ENCODE measurements at regions not wholly inside any gene's neighbourhood (a gene's known extent, or its start where the extent isn't known, plus 50 kb on each side); places are given as distances from the start of the nearest gene placed in this dataset.

DNA sequence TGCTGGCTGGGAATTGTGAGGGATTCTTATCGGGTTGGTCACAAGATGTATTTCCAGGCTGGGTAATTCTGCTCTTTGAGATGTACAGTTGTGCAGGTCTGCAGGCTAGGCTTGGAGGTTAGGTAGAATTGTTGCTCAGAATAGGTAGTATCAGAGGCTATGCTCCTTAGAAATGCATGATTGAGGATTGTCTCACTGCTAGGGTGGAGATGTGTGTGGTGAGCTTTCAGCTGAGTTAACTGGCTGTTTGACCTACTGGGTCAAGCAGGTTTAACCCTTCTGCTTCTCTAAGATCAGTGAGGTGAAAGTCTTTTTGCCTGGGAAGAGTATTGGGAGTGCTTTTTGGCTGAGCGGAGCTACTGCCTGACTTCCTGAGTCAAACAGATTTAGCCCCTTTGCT, 701.1 kb downstream of the UTRN start:
- no peak overlapping the region; the same call in 1 of the 2 replicates for H2BK5ac ChIP-seq (ENCODE audit: low read depth, low read length)
- H2BK20ac ChIP-seq (ENCODE audit: low read length): no peak overlapping the region
- H2AFZ ChIP-seq (ENCODE audit: low read length): no peak overlapping the region; the same call in 1 of the 2 replicates
- no peak overlapping the region for H2BK15ac ChIP-seq (ENCODE audit: low read length)
- H3K79me2 ChIP-seq (ENCODE audit: control insufficient read depth in 1 of 2, insufficient read depth in 2 of 2, low read length in 2 of 2): no peaks in the 10 kb centered on the region
- peaks cover 0 to 6% of the 10 kb centered on the region in 2 experiments; a peak in 1 of 4 replicates for H3K9me3 ChIP-seq (ENCODE audit: insufficient read depth in 2 of 2, low read depth in 1 of 2, low read length in 1 of 2)
- no peak overlapping the region for H3K56ac ChIP-seq (replicated peaks; ENCODE audit: insufficient read length, low read depth, low read length)
- no peak overlapping the region for H3K23ac ChIP-seq (ENCODE audit: insufficient read length)
- H3K18ac ChIP-seq (ENCODE audit: extremely low read depth, low read length): no peak overlapping the region
- no peaks in the 10 kb centered on the region for H3K27me3 ChIP-seq (replicated peaks in 1 of 4; ENCODE audit: control insufficient read depth in 3 of 4, extremely low read depth in 1 of 4, insufficient read depth in 3 of 4, low read length in 3 of 4)
- no peak overlapping the region for H3K27ac ChIP-seq (ENCODE audit: low read depth, low read length)
- no peaks in the 10 kb centered on the region for H4K20me1 ChIP-seq (replicated peaks in 1 of 2; ENCODE audit: control insufficient read depth in 1 of 2, insufficient read depth in 2 of 2, low read length in 2 of 2)
- no peak overlapping the region for H4K91ac ChIP-seq (replicated peaks; ENCODE audit: insufficient read length, low read length)
- DNase-seq (ENCODE audit: low read depth in 1 of 2, low spot score in 2 of 2): no peak
- no peak overlapping the region for H3K4me2 ChIP-seq (ENCODE audit: insufficient read depth in 1 of 2, low read depth in 2 of 2, low read length in 2 of 2)
- ChIA-PET POLR2A (ENCODE audit: partially characterized antibody) (no interaction called here), CTCF (ENCODE audit: partially characterized antibody) (interaction anchor here (1.6 to 2.0 kb wide), 2 partner anchors 9 to 12 kb away, joined by 7 to 8 read pairs; no protein-coding TSS in a partner anchor)
- no peak for FAIRE-seq
- no peak overlapping the region for H3K4ac ChIP-seq (replicated peaks; ENCODE audit: insufficient read length, low read depth, low read length)
- H3K14ac ChIP-seq (ENCODE audit: insufficient read length): no peak overlapping the region
- WGBS, 2 experiments (ENCODE audit: extremely low coverage in 1 of 2, insufficient coverage in 1 of 2, insufficient read length in 1 of 2, insufficient replicate concordance in 2 of 2, low coverage in 1 of 2, low lambda C conversion rate in 2 of 2, missing lambda C conversion rate in 1 of 2): 100% methylated on average over 2 of the region's 2 CpGs; no CpG with 5 or more reads in 1 of the 2 experiments
- H2BK12ac ChIP-seq (ENCODE audit: low read depth, low read length): no peak overlapping the region
- H3K79me1 ChIP-seq (ENCODE audit: low read depth, low read length): no peaks in the 10 kb centered on the region
- H3K4me1 ChIP-seq (replicated peaks in 1 of 4; ENCODE audit: control insufficient read depth in 3 of 4, insufficient read depth in 4 of 4, low read length in 3 of 4): 0 out of 7 replicates have a peak, but pooled peaks cover 0 to 2% (median 0%) of the 10 kb centered on the region in 4 experiments
- no peak overlapping the region for H2AK5ac ChIP-seq (ENCODE audit: low read depth, low read length)
- H3K36me3 ChIP-seq (ENCODE audit: control insufficient read depth in 2 of 4, insufficient read depth in 4 of 4, low read length in 3 of 4): no peaks in the 10 kb centered on the region
- no peak overlapping the region for H3K4me3 ChIP-seq (ENCODE audit: extremely low read depth in 1 of 4, insufficient read depth in 2 of 4, low read depth in 3 of 4, low read length in 4 of 4)
- no peak overlapping the region for H2BK120ac ChIP-seq (replicated peaks; ENCODE audit: low read depth, low read length)
- H4K5ac ChIP-seq (ENCODE audit: insufficient read length, low read depth, low read length): no peak overlapping the region
- TF ChIP-seq TEAD4 (IDR thresholded peaks at IDR 0.05; ENCODE audit: low read depth, low read length) (no peak), SIN3A (conservative IDR thresholded peaks at IDR 0.05 in 1 of 2, IDR thresholded peaks at IDR 0.05 in 1 of 2; ENCODE audit: low read depth in 1 of 2, low read length in 2 of 2) (no peak), PHF8 (conservative IDR thresholded peaks at IDR 0.05; ENCODE audit: low read depth, low read length) (no peak), SAP30 (IDR thresholded peaks at IDR 0.05; ENCODE audit: insufficient read depth, insufficient replicate concordance, low read length) (no peak), CBX8 (IDR thresholded peaks at IDR 0.05; ENCODE audit: borderline replicate concordance, low read depth, low read length) (no peak), POLR2AphosphoS5 (IDR thresholded peaks at IDR 0.05; ENCODE audit: low read depth, low read length) (no peak), ZNF274 (IDR thresholded peaks at IDR 0.05; ENCODE audit: borderline replicate concordance, extremely low read depth, low read length) (no peak)
- H3K9ac ChIP-seq (replicated peaks in 1 of 4; ENCODE audit: extremely low read depth in 1 of 4, low read depth in 3 of 4, low read length in 3 of 4): no peak overlapping the region
- H4K8ac ChIP-seq (ENCODE audit: extremely low read depth, insufficient read depth, low read length): no peak overlapping the region
- H3K23me2 ChIP-seq (ENCODE audit: low read depth, low read length): no peaks in the 10 kb centered on the region

Data from H1 (cell line).